ENCODE measurements at regions not wholly inside any gene's neighbourhood (a gene's known extent, or its start where the extent isn't known, plus 50 kb on each side); places are given as distances from the start of the nearest gene placed in this dataset.
A peak's percentile ranks its signal among the peaks of the same experiment; 100 is the strongest.

DNA sequence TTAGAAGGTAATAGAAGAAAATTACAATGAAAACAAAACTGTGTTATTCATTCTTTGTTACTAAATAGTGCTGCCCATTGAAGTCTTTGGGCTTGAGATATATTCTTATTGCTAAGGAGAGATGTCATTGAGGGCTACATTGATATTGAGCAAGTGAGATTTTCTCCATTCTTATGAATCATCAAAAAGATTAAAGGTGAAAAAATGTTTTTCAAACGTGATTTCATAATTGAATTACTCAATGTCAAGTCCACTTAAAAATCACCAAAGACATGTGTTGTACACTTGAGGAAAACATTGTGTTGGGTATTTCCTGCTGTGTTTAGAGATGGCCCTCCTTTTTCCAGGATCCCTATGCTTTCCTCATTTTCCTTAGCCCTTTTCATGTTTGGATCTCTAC is 448.1 kb downstream of the NFIB start:
- no peak for TF ChIP-seq CTCF (conservative IDR thresholded peaks at IDR 0.05; ENCODE audit: low read depth)
- ChIA-PET POLR2A (ENCODE audit: low non-redundant PET) (no interaction called here), CTCF (no interaction called here)
- no peak overlapping the region for H3K27ac ChIP-seq
- DNase-seq (ENCODE audit: low spot score) = peak; percentile 5

DNA sequence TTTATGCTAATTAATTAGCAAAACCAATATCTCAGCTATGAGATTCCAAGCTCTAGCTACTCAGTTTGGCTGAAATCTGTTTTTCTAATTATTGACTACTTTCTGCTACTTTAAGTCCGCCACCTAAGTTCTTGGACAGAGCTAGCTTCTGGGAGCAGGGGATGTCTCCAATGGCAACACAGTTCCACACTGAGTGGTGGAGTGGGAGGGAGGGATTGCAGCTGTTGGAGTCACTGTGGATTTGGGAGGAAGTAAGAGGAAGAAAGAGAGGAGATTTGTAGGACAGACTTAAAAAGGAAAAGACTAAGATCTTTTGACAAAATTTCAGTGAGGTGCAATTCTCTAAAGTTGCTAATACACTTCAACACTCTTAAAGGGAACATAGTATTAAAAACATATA is 450.8 kb downstream of the NFIB start:
- no peak for DNase-seq (ENCODE audit: low spot score)
- ChIA-PET CTCF (interaction anchor here (0.5 kb wide), 1 partner anchor 15 kb away, joined by 3 read pairs; no protein-coding TSS in a partner anchor), POLR2A (ENCODE audit: low non-redundant PET) (no interaction called here)
- TF ChIP-seq CTCF (conservative IDR thresholded peaks at IDR 0.05; ENCODE audit: low read depth) = no peak
- H3K27ac ChIP-seq = no peak overlapping the region

- POLR2A ChIA-PET (ENCODE audit: low non-redundant PET) = no interaction called here
Measured at GRCh38 chr9:13862654-13863053, 451.3 kb downstream of the NFIB start.

GRCh38 chr9:13860946-13861640 is 452.8 kb downstream of the NFIB start:
- no peak for TF ChIP-seq CTCF (conservative IDR thresholded peaks at IDR 0.05; ENCODE audit: low read depth)
- no peak for DNase-seq (ENCODE audit: low spot score)
- ChIA-PET POLR2A (ENCODE audit: low non-redundant PET) (no interaction called here), CTCF (no interaction called here)
- no peak overlapping the region for H3K27ac ChIP-seq

More at GRCh38 chr9:13862654-13863053, 451.3 kb downstream of the NFIB start:
- no peak for TF ChIP-seq CTCF (conservative IDR thresholded peaks at IDR 0.05; ENCODE audit: low read depth)
- CTCF ChIA-PET = no interaction called here
- H3K27ac ChIP-seq = no peak overlapping the region
- DNase-seq (ENCODE audit: low spot score) = no peak

DNA sequence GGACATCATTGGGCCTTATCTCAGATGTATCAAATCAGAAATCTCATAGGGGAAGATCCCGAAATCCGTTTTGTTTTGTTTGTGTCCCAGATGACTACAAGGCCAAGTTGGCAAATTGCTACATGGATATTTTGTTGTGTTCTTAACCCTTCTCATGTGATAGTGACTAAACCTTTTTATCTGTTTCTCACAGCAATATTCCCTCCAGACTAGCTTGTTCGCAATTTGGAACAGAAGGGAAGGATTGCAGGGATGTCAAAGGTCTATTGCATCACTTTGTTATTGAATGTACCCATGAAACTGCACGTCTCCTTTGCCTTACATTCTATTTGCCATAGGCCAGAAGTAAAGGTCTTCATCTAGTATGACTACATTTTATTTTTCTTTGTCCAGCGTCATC is 453.9 kb downstream of the NFIB start:
- CTCF ChIA-PET = interaction anchor here (0.6 kb wide), 1 partner anchor 10 kb away, joined by 3 read pairs; no protein-coding TSS in a partner anchor
- TF ChIP-seq CTCF (conservative IDR thresholded peaks at IDR 0.05; ENCODE audit: low read depth) = no peak
- POLR2A ChIA-PET (ENCODE audit: low non-redundant PET) = no interaction called here
- no peak overlapping the region for H3K27ac ChIP-seq
- DNase-seq (ENCODE audit: low spot score) = no peak

GRCh38 chr9:13857521-13857920 is 456.4 kb downstream of the NFIB start:
- ChIA-PET POLR2A (ENCODE audit: low non-redundant PET) (no interaction called here), CTCF (no interaction called here)
- TF ChIP-seq CTCF (conservative IDR thresholded peaks at IDR 0.05; ENCODE audit: low read depth) = no peak
- DNase-seq (ENCODE audit: low spot score) = no peak
- H3K27ac ChIP-seq = no peak overlapping the region

Data from RWPE1 (cell line).